NCI-H82 (cell line): ENCODE measurements at regions not wholly inside any gene's neighbourhood (a gene's known extent, or its start where the extent isn't known, plus 50 kb on each side); places are given as distances from the start of the nearest gene placed in this dataset.
"Not testable (repeated sequence)": the region's sequence is repeated elsewhere in the genome, so short reads cannot be mapped to it uniquely, and the experiment has no call there.

Experiments
- DNase-seq: peaks from one replicate; lab custom pipeline; 2025; lab: John Stamatoyannopoulos, UW

- DNase-seq, result peak; percentile 53
These were observed 155.6 kb upstream of the GHITM start for GRCh38 chr10:83983578-83984255.

- DNase-seq, result no peak
These were observed 155.1 kb upstream of the GHITM start for GRCh38 chr10:83984256-83984640.

- no peak for DNase-seq
These were observed 152.5 kb upstream of the GHITM start for GRCh38 chr10:83986800-83987199.

DNA sequence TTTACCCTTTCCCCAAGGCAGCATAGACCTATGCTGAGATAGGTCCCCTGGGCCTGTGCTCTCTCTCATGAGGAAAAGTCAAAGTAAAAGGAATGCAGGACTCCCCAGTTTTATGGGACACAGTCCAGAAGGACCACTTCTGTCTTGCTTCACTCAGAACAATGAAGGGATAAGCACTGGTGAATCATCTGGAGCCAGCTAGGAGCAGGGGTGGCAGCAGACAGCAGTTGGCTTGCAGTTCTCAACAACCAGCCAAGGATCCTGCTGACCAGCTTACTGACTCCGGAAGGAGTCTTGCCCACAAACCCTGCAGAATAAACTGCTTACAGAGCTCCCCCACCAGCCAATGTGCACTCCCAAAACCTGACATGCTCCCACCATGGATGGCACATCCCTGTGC lies 152.1 kb upstream of the GHITM start:
- no peak for DNase-seq

GRCh38 chr10:83988435-83988834 lies 150.9 kb upstream of the GHITM start:
- no peak for DNase-seq

- DNase-seq, result no peak
These were observed 149.2 kb upstream of the GHITM start for GRCh38 chr10:83990126-83990525.

DNA sequence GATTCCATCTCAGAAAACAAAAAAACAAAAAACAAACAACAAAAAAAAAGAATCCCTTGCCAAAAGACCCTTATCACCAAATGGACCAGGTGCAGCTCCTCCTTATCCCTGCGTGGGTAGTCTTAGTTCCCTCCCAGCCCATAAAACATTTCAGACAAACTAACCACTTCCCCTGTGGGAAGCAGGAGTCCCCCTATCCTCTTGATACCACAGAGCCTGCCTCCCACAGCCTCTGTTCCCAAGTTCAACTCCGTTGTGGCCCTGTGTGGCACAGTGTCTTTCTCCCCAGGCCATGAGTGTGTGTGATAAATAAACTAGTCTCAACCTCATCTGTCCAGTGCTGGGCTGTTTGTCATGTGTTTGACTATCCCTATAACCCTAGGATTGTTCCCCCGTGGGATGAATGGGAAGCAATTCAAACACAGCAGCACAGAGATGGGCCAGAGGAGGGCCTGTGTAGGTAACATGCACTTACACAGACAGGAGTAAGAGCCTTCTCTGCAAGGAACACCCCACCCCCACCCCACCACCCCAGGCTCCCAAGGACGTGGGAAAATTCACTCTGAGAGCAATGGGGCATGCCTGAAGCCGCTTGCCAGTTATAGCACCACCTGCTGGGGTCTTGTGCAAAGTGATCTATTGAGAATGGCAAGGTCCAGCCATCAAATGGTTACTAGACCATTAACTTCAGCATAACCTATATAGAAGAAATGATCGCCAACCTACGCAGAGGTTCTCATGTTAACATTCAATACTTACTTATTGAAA lies 147.1 kb upstream of the GHITM start:
- peak; percentile 70 for DNase-seq

DNA sequence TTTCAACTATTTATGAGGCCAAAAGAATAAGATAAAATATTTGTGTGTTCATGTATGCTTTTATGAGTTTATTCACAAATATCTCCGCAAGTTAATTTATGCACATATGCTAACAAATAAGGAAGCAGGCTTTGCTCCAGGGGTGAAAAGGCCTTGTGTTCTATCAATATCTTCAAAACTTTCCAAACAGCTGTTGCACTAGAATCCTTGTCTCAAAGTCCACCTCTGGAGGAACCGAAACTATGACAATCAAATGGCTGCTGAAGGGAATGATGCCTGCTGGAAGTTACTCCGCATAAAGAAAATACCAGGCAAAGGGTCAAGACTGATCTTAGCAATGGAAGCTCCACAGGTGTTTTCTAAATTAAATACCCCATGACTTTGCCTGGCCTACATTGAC lies 145.0 kb upstream of the GHITM start:
- DNase-seq, result no peak

GRCh38 chr10:83995738-83996331 lies 143.5 kb upstream of the GHITM start:
- no peak for DNase-seq

GRCh38 chr10:84004221-84004620 lies 135.1 kb upstream of the GHITM start:
- no peak for DNase-seq

DNA sequence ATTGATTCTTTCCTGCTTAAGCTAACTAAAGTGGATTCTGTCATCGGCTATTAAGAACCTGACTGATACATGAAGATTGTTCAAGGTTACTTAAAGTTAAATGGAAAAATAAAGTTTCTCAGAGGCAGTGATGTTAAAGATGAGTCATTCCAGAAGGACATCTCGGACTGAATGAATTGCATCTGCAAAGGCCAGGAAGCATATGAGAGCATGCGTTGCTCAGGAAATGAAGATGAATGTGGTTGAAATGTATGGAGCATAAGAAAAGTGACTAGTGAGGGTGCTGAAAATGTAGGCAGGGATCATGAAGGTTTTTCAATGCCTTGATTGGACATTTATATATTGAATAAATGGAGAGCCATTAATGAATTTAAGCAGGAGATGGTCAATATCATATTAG lies 133.9 kb upstream of the GHITM start:
- no peak for DNase-seq

GRCh38 chr10:84007482-84007881 lies 131.8 kb upstream of the GHITM start:
- no peak for DNase-seq

- peak; percentile 71 for DNase-seq
These were observed 130.4 kb upstream of the GHITM start for GRCh38 chr10:84008878-84009277.

DNA sequence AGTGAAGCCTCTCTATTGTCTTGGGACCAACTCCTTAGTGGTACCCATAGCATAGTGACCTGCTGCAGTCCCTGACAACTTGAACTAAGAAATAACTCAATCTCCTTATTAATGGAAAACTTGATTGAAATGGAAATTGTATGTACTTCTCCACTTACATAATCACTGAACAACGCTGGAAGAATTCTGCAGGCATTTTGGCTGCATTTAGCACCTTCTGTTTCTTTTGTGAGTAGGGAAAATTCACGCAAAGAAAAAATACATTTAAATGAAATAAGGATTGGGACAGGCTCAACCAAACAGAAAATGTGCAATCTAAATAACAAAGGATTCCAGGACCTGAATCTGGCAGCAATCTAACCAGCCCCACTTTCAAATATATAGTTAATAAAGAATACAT lies 126.9 kb upstream of the GHITM start:
- no peak for DNase-seq

DNA sequence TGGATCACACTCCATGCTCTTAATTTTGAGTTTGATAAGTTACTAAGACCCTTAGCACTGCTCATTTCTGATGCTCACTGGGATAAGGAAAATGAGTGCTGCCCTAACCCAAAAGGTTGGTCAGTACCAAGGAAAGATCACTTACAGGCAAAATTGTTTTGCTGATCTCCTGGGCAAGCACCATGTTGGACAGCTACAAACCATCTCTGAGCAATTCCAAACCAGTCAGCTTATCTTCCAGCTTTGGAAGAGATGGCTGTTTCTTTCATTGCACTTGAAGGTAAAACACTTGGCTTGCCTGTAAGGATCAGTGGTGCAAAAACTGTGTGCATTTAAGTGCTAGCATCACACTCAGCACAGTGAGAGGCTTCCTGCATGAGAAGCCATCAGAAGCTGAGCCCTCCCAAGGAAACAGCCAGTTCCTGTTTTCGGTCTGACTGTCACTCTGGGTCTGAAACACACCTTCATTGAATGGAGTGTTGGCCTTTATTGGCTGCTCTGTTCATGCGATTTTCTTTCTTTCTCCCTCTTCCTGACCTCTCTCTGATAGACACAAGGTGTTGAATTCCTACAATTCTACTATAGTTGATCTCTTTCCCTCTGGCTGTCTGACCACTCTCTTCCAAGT lies 126.4 kb upstream of the GHITM start:
- DNase-seq, result no peak

- DNase-seq, result no peak
These were observed 123.3 kb upstream of the GHITM start for GRCh38 chr10:84015877-84016595.

GRCh38 chr10:84018826-84019225 lies 120.5 kb upstream of the GHITM start:
- DNase-seq, result no peak

- not testable (repeated sequence) for DNase-seq
These were observed 119.4 kb upstream of the GHITM start for GRCh38 chr10:84019854-84020458.

DNA sequence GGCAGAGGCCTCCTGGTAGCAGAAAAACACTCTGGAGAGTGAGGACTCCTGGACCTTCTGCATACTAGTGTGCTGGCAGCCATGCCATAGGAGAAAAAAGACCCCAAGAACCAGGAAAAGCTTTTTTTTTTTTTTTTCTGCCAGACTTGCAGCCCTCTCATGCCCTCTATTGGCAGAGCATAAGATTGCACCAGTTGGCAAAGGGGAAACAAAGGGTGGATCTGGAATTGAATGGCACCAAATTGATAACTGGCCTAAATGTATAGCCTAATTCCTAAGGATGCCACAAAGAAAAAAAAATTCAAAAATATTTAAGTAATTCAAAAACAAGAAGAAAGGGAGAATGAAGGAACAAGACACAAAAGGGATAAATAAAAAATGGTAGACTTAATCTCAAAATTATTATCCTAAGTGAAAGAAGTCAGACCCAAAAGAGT lies 112.5 kb upstream of the GHITM start:
- peak; percentile 39 for DNase-seq

GRCh38 chr10:84029840-84030239 lies 109.5 kb upstream of the GHITM start:
- DNase-seq, result no peak

- no peak for DNase-seq
These were observed 101.3 kb upstream of the GHITM start for GRCh38 chr10:84038035-84038434.

DNA sequence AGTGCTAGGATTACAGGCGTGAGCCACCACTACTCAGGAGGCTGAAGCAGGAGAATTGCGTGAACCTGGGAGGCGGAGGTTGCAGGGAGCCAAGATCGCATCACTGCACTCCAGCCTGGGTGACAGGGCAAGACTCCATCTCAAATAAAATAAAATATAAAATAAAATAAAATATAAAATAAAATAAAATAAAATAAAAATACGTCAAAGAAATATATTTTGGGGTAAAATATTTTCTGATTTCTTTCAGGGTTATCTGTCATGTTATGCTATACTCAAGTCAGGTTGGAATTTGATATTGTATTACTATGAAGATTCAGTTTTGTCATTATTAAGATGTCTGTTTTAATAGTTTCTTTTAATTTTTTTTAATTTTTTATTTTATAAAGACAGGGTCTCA lies 99.4 kb upstream of the GHITM start:
- DNase-seq, result no peak
